ENCODE measurements at regions not wholly inside any gene's neighbourhood (a gene's known extent, or its start where the extent isn't known, plus 50 kb on each side); places are given as distances from the start of the nearest gene placed in this dataset.

DNA sequence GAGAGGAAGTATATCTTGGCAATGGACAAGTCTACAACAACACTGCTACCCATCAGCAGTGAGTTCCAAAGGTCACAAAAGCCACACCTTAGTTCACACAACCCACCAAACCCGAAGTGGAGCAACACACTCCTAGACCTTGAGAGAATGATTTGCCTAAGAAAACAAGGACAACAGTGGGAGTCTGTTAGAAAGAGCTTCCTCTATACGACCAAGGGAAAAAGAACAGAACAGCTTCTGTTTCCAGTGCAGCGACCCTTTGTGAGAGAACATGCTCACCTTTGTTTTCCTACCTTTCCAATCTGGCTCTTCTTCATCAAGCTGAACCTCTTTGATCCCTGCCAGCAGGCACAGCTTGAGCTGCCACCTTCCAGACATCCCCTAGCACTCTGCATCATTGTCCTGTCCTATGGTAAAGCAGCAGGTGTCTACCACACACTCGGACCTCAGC, 56.7 kb upstream of the PALMD start (continued):
- TF ChIP-seq, protein P1, sequence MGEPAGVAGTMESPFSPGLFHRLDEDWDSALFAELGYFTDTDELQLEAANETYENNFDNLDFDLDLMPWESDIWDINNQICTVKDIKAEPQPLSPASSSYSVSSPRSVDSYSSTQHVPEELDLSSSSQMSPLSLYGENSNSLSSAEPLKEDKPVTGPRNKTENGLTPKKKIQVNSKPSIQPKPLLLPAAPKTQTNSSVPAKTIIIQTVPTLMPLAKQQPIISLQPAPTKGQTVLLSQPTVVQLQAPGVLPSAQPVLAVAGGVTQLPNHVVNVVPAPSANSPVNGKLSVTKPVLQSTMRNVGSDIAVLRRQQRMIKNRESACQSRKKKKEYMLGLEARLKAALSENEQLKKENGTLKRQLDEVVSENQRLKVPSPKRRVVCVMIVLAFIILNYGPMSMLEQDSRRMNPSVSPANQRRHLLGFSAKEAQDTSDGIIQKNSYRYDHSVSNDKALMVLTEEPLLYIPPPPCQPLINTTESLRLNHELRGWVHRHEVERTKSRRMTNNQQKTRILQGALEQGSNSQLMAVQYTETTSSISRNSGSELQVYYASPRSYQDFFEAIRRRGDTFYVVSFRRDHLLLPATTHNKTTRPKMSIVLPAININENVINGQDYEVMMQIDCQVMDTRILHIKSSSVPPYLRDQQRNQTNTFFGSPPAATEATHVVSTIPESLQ (CRISPR knock-in tag; conservative IDR thresholded peaks at IDR 0.05) = no peak
- no peak for TF ChIP-seq ZNF567 (CRISPR knock-in tag; IDR thresholded peaks at IDR 0.05; ENCODE audit: borderline replicate concordance)
- TF ChIP-seq, protein P2, sequence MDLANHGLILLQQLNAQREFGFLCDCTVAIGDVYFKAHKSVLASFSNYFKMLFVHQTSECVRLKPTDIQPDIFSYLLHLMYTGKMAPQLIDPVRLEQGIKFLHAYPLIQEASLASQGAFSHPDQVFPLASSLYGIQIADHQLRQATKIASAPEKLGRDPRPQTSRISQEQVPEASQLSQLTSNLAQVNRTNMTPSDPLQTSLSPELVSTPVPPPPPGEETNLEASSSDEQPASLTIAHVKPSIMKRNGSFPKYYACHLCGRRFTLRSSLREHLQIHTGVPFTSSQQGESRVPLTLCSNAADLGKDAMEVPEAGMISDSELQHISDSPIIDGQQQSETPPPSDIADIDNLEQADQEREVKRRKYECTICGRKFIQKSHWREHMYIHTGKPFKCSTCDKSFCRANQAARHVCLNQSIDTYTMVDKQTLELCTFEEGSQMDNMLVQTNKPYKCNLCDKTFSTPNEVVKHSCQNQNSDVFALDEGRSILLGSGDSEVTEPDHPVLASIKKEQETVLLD (CRISPR knock-in tag; IDR thresholded peaks at IDR 0.05; ENCODE audit: low read depth) = no peak
- no peak for TF ChIP-seq MXI1 (IDR thresholded peaks at IDR 0.05; ENCODE audit: borderline replicate concordance, low read depth, low read length)
- no peak for TF ChIP-seq ZFP36L1 (CRISPR knock-in tag; IDR thresholded peaks at IDR 0.05)
- TF ChIP-seq, protein P3, sequence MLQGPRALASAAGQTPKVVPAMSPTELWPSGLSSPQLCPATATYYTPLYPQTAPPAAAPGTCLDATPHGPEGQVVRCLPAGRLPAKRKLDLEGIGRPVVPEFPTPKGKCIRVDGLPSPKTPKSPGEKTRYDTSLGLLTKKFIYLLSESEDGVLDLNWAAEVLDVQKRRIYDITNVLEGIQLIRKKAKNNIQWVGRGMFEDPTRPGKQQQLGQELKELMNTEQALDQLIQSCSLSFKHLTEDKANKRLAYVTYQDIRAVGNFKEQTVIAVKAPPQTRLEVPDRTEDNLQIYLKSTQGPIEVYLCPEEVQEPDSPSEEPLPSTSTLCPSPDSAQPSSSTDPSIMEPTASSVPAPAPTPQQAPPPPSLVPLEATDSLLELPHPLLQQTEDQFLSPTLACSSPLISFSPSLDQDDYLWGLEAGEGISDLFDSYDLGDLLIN (CRISPR knock-in tag; IDR thresholded peaks at IDR 0.05; ENCODE audit: borderline replicate concordance) = no peak
- peak; percentile 82 for TF ChIP-seq MED1 (CRISPR knock-in tag; IDR thresholded peaks at IDR 0.05)
- no peak for TF ChIP-seq ZNF207 (IDR thresholded peaks at IDR 0.05; ENCODE audit: borderline replicate concordance)
- TF ChIP-seq, protein P4, sequence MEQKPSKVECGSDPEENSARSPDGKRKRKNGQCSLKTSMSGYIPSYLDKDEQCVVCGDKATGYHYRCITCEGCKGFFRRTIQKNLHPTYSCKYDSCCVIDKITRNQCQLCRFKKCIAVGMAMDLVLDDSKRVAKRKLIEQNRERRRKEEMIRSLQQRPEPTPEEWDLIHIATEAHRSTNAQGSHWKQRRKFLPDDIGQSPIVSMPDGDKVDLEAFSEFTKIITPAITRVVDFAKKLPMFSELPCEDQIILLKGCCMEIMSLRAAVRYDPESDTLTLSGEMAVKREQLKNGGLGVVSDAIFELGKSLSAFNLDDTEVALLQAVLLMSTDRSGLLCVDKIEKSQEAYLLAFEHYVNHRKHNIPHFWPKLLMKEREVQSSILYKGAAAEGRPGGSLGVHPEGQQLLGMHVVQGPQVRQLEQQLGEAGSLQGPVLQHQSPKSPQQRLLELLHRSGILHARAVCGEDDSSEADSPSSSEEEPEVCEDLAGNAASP (CRISPR knock-in tag; IDR thresholded peaks at IDR 0.05; ENCODE audit: borderline replicate concordance) = peak; percentile 60; the same call in 1 of the 2 replicates
- no peak for TF ChIP-seq NBN (conservative IDR thresholded peaks at IDR 0.05)
- TF ChIP-seq, protein P5, sequence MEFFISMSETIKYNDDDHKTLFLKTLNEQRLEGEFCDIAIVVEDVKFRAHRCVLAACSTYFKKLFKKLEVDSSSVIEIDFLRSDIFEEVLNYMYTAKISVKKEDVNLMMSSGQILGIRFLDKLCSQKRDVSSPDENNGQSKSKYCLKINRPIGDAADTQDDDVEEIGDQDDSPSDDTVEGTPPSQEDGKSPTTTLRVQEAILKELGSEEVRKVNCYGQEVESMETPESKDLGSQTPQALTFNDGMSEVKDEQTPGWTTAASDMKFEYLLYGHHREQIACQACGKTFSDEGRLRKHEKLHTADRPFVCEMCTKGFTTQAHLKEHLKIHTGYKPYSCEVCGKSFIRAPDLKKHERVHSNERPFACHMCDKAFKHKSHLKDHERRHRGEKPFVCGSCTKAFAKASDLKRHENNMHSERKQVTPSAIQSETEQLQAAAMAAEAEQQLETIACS (CRISPR knock-in tag; IDR thresholded peaks at IDR 0.05) = no peak
- TF ChIP-seq NKX3-1 (CRISPR knock-in tag; IDR thresholded peaks at IDR 0.05) = no peak
- peak; percentile 94; the same call in 1 of the 2 replicates for TF ChIP-seq HMG20A (CRISPR knock-in tag; IDR thresholded peaks at IDR 0.05; ENCODE audit: borderline replicate concordance)
- TF ChIP-seq ZKSCAN8 (CRISPR knock-in tag; IDR thresholded peaks at IDR 0.05; ENCODE audit: borderline replicate concordance) = no peak; the same call in 1 of the 2 replicates
- TF ChIP-seq ZMAT3 (CRISPR knock-in tag; conservative IDR thresholded peaks at IDR 0.05) = no peak
- no peak for TF ChIP-seq NFKB2 (CRISPR knock-in tag; IDR thresholded peaks at IDR 0.05; ENCODE audit: borderline replicate concordance)
- TF ChIP-seq, protein P6, sequence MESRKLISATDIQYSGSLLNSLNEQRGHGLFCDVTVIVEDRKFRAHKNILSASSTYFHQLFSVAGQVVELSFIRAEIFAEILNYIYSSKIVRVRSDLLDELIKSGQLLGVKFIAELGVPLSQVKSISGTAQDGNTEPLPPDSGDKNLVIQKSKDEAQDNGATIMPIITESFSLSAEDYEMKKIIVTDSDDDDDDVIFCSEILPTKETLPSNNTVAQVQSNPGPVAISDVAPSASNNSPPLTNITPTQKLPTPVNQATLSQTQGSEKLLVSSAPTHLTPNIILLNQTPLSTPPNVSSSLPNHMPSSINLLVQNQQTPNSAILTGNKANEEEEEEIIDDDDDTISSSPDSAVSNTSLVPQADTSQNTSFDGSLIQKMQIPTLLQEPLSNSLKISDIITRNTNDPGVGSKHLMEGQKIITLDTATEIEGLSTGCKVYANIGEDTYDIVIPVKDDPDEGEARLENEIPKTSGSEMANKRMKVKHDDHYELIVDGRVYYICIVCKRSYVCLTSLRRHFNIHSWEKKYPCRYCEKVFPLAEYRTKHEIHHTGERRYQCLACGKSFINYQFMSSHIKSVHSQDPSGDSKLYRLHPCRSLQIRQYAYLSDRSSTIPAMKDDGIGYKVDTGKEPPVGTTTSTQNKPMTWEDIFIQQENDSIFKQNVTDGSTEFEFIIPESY (CRISPR knock-in tag; IDR thresholded peaks at IDR 0.05) = no peak; the same call in 1 of the 2 replicates
- TF ChIP-seq, protein P7, sequence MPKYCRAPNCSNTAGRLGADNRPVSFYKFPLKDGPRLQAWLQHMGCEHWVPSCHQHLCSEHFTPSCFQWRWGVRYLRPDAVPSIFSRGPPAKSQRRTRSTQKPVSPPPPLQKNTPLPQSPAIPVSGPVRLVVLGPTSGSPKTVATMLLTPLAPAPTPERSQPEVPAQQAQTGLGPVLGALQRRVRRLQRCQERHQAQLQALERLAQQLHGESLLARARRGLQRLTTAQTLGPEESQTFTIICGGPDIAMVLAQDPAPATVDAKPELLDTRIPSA (CRISPR knock-in tag; IDR thresholded peaks at IDR 0.05; ENCODE audit: borderline replicate concordance) = no peak
- TF ChIP-seq ADNP (CRISPR knock-in tag; IDR thresholded peaks at IDR 0.05) = no peak
- TF ChIP-seq ZNF20 (CRISPR knock-in tag; IDR thresholded peaks at IDR 0.05) = no peak
- TF ChIP-seq SMARCC2 (IDR thresholded peaks at IDR 0.05) = no peak
